Endothelial cell of umbilical vein (primary cell): ENCODE measurements at regions not wholly inside any gene's neighbourhood (a gene's known extent, or its start where the extent isn't known, plus 50 kb on each side); places are given as distances from the start of the nearest gene placed in this dataset.

Source experiments
- MAX ChIP-seq: IDR thresholded peaks from 2 replicates; pipeline ENCODE4 v1.6.1; 2011; ENCODE audit not compliant: insufficient read depth, insufficient read length
- POLR2AphosphoS5 ChIP-seq: IDR thresholded peaks from 2 replicates; pipeline ENCODE4 v1.6.1; 2012; ENCODE audit warnings: low read depth, mild to moderate bottlenecking, control low read depth, low read length, moderate library complexity; ENCODE audit not compliant: insufficient read depth
- TF ChIP-seq, protein P1 (sequence below), 2 donors: IDR thresholded peaks; 1 replicate in 1 of 2; 2 replicates in 1 of 2; pipeline ENCODE4 v1.5.1; 2011; ENCODE audit warnings: low read length in 2 of 2, mild to moderate bottlenecking in 2 of 2, moderate library complexity in 2 of 2, control low read depth in 1 of 2, inconsistent platforms in 1 of 2, low read depth in 1 of 2; ENCODE audit not compliant: insufficient read depth in 1 of 2; ENCODE audit errors: extremely low read depth in 1 of 2

- no peak for TF ChIP-seq POLR2AphosphoS5
- no peak for TF ChIP-seq MAX
- TF ChIP-seq, protein P1, sequence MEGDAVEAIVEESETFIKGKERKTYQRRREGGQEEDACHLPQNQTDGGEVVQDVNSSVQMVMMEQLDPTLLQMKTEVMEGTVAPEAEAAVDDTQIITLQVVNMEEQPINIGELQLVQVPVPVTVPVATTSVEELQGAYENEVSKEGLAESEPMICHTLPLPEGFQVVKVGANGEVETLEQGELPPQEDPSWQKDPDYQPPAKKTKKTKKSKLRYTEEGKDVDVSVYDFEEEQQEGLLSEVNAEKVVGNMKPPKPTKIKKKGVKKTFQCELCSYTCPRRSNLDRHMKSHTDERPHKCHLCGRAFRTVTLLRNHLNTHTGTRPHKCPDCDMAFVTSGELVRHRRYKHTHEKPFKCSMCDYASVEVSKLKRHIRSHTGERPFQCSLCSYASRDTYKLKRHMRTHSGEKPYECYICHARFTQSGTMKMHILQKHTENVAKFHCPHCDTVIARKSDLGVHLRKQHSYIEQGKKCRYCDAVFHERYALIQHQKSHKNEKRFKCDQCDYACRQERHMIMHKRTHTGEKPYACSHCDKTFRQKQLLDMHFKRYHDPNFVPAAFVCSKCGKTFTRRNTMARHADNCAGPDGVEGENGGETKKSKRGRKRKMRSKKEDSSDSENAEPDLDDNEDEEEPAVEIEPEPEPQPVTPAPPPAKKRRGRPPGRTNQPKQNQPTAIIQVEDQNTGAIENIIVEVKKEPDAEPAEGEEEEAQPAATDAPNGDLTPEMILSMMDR (IDR thresholded peaks at IDR 0.05; ENCODE audit: extremely low read depth in 1 of 2, insufficient read depth in 1 of 2, low read depth in 1 of 2, low read length in 2 of 2): no peak
Observed at GRCh38 chr5:18023275-18023674, 389.0 kb downstream of the TAF11L14 start.
